ENCODE measurements at regions not wholly inside any gene's neighbourhood (a gene's known extent, or its start where the extent isn't known, plus 50 kb on each side); places are given as distances from the start of the nearest gene placed in this dataset.

DNA sequence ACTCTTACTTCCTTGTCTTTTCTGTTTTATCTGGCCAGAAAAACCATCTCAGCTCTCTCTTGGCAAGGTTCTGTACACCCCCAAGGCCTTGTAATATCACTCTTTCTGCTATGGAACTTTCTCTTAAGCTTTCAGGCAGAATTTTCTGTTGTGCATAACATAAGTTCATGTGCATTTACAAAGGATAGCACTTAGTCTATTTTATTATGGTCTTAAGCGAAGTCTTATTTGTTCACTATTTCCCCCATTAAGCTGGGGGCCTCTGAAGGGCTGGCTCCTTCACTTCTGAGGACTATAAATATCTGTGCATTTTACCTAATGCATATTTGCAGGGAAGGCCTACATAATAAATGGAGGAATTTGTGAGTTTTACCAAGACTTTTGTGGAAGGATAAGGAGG, 1393.4 kb downstream of the FAM181B start:
- H3K9me3 ChIP-seq (ENCODE audit: control insufficient read depth in 1 of 2, insufficient read depth in 1 of 2, low read length in 2 of 2) = no peaks in the 10 kb centered on the region
- ChIA-PET CTCF (no interaction called here), POLR2A (no interaction called here)
- no peaks in the 10 kb centered on the region for H3K36me3 ChIP-seq (ENCODE audit: insufficient read depth, low read length)
- ATAC-seq (ENCODE audit: poor library complexity) (no peak), DNase-seq (no peak)
- Mint-ChIP-seq H3K4me3 (no peak overlapping the region), H3K9me3 (peaks cover 5% of the 10 kb centered on the region), H3K4me1 (ENCODE audit: low read depth) (no peaks in the 10 kb centered on the region), H3K36me3 (ENCODE audit: low read depth) (no peaks in the 10 kb centered on the region), H3K27ac (no peak overlapping the region), H3K27me3 (no peaks in the 10 kb centered on the region)
- TF ChIP-seq, protein P1, sequence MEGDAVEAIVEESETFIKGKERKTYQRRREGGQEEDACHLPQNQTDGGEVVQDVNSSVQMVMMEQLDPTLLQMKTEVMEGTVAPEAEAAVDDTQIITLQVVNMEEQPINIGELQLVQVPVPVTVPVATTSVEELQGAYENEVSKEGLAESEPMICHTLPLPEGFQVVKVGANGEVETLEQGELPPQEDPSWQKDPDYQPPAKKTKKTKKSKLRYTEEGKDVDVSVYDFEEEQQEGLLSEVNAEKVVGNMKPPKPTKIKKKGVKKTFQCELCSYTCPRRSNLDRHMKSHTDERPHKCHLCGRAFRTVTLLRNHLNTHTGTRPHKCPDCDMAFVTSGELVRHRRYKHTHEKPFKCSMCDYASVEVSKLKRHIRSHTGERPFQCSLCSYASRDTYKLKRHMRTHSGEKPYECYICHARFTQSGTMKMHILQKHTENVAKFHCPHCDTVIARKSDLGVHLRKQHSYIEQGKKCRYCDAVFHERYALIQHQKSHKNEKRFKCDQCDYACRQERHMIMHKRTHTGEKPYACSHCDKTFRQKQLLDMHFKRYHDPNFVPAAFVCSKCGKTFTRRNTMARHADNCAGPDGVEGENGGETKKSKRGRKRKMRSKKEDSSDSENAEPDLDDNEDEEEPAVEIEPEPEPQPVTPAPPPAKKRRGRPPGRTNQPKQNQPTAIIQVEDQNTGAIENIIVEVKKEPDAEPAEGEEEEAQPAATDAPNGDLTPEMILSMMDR (IDR thresholded peaks at IDR 0.05) = no peak
- no peaks in the 10 kb centered on the region for H3K27me3 ChIP-seq (ENCODE audit: control insufficient read depth in 1 of 2, insufficient read depth in 2 of 2, low read length in 2 of 2)
- intact Hi-C loops (cut with DNase I, micrococcal nuclease) = no loop called here
- no peaks in the 10 kb centered on the region for H3K4me1 ChIP-seq (ENCODE audit: insufficient read depth, low read length)
- no peak overlapping the region for H3K27ac ChIP-seq (ENCODE audit: low read depth in 1 of 2, low read length in 2 of 2)
- H3K4me3 ChIP-seq (ENCODE audit: low read length) = no peak overlapping the region

DNA sequence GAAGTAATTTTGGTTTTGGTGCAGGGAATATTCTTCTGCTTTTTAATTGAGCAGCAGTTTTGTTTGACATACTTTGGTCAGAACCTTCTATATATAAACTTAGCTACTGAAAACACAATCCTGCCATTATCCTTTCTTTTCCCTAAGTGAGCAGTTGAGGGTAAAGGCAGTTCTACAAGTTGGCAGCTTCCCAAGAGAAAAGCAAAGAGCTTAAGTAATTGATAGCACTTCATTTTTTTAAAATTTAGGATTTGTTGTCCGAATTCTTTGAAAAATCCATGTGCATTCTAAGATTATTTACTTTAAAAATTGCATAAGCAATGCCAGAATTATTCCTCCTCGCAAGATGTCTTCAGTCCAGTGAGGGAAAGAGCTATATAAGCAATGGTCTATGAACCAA, 1394.1 kb downstream of the FAM181B start:
- Mint-ChIP-seq H3K9me3 (peaks cover 5% of the 10 kb centered on the region), H3K27me3 (no peaks in the 10 kb centered on the region), H3K4me1 (ENCODE audit: low read depth) (no peaks in the 10 kb centered on the region), H3K4me3 (no peak overlapping the region), H3K27ac (no peak overlapping the region), H3K36me3 (ENCODE audit: low read depth) (no peaks in the 10 kb centered on the region)
- Histone ChIP-seq H3K27ac (ENCODE audit: low read depth in 1 of 2, low read length in 2 of 2) (no peak overlapping the region), H3K4me1 (ENCODE audit: insufficient read depth, low read length) (no peaks in the 10 kb centered on the region), H3K4me3 (ENCODE audit: low read length) (no peak overlapping the region), H3K9me3 (ENCODE audit: control insufficient read depth in 1 of 2, insufficient read depth in 1 of 2, low read length in 2 of 2) (no peaks in the 10 kb centered on the region), H3K27me3 (ENCODE audit: control insufficient read depth in 1 of 2, insufficient read depth in 2 of 2, low read length in 2 of 2) (no peaks in the 10 kb centered on the region), H3K36me3 (ENCODE audit: insufficient read depth, low read length) (no peaks in the 10 kb centered on the region)
- ATAC-seq (ENCODE audit: poor library complexity) = no peak
- ChIA-PET POLR2A (no interaction called here), CTCF (no interaction called here)
- TF ChIP-seq, protein P1 (IDR thresholded peaks at IDR 0.05) = no peak
- DNase-seq = no peak
- intact Hi-C loops (cut with DNase I, micrococcal nuclease) = no loop called here

DNA sequence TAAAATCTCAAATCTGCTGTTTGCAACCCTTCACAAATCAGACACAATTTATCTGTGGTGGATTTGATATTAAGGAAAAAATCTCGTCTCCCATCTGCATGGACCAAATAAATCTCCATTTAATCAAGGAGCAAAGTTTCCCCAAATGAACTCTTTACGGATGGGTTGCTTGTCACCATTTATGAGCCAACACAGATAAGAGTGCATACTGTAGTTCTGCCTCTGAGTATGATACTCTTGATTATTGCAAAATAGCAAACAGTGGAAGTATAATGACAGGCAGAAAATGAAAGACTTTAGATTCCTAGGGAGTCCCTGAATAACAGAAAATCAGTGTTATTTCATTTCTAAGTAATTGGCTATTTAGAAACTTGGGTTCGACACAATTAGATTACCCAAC, 1395.9 kb downstream of the FAM181B start:
- ChIA-PET POLR2A (interaction anchor here (0.6 kb wide), 1 partner anchor 9 kb away, joined by 3 read pairs; no protein-coding TSS in a partner anchor), CTCF (no interaction called here)
- ATAC-seq (ENCODE audit: poor library complexity) = no peak
- Mint-ChIP-seq H3K27me3 (no peaks in the 10 kb centered on the region), H3K9me3 (peaks cover 6% of the 10 kb centered on the region), H3K27ac (no peak overlapping the region), H3K4me3 (no peak overlapping the region), H3K36me3 (ENCODE audit: low read depth) (no peaks in the 10 kb centered on the region), H3K4me1 (ENCODE audit: low read depth) (no peaks in the 10 kb centered on the region)
- intact Hi-C loops (cut with DNase I, micrococcal nuclease) = no loop called here
- Histone ChIP-seq H3K36me3 (ENCODE audit: insufficient read depth, low read length) (no peaks in the 10 kb centered on the region), H3K4me1 (ENCODE audit: insufficient read depth, low read length) (no peaks in the 10 kb centered on the region), H3K9me3 (ENCODE audit: control insufficient read depth in 1 of 2, insufficient read depth in 1 of 2, low read length in 2 of 2) (no peaks in the 10 kb centered on the region), H3K27me3 (ENCODE audit: control insufficient read depth in 1 of 2, insufficient read depth in 2 of 2, low read length in 2 of 2) (no peaks in the 10 kb centered on the region), H3K4me3 (ENCODE audit: low read length) (no peak overlapping the region), H3K27ac (ENCODE audit: low read depth in 1 of 2, low read length in 2 of 2) (no peak overlapping the region)
- TF ChIP-seq, protein P1 (IDR thresholded peaks at IDR 0.05) = no peak
- no peak for DNase-seq

Measured in CD4-positive, alpha-beta T cell (primary cell).